IPS DF 6.9 (cell line): ENCODE measurements at regions not wholly inside any gene's neighbourhood (a gene's known extent, or its start where the extent isn't known, plus 50 kb on each side); places are given as distances from the start of the nearest gene placed in this dataset.

Experiments
- DNase-seq: peaks from one replicate; pipeline ENCODE4 v3.0.0-alpha.2; 2013; ENCODE audit warnings: low read depth, low spot score
- H3K27ac ChIP-seq: one replicate; pipeline ENCODE4 v1.5.1; 2013; ENCODE audit warnings: low read length, control low read depth
- H3K27me3 ChIP-seq: 2 replicates; pipeline ENCODE4 v1.6.1; 2013; ENCODE audit warnings: mild to moderate bottlenecking, low read length; ENCODE audit not compliant: control insufficient read depth, insufficient read depth
- H3K36me3 ChIP-seq: 2 replicates; pipeline ENCODE4 v1.6.1; 2013; ENCODE audit warnings: low read length; ENCODE audit not compliant: control insufficient read depth, insufficient read depth
- H3K4me1 ChIP-seq: 2 replicates; pipeline ENCODE4 v1.6.1; 2013; ENCODE audit warnings: low read length; ENCODE audit not compliant: control insufficient read depth, insufficient read depth
- H3K4me3 ChIP-seq: 2 replicates; pipeline ENCODE4 v1.5.1; 2013; ENCODE audit warnings: mild to moderate bottlenecking, low read length
- H3K9me3 ChIP-seq: 2 replicates; pipeline ENCODE4 v1.6.1; 2013; ENCODE audit warnings: low read length, inconsistent platforms; ENCODE audit not compliant: control insufficient read depth, insufficient read depth
- WGBS: extraction: QIAGEN DNeasy Blood & Tissue Kit; methylation state at CpG from one replicate; pipeline ENCODE4 v1.1.7; 2013; ENCODE audit warnings: mixed read lengths, missing lambda C conversion rate; ENCODE audit not compliant: insufficient read length, insufficient coverage; 5-methylcytosine and 5-hydroxymethylcytosine counted together

- DNase-seq: no peak
- H3K9me3 ChIP-seq: peaks cover 25% of the 10 kb centered on the region
- H3K27ac ChIP-seq: no peak overlapping the region
- H3K4me1 ChIP-seq: no peaks in the 10 kb centered on the region
- WGBS: no CpG with 5 or more reads among the region's 4 CpGs
- no peak overlapping the region for H3K4me3 ChIP-seq
- H3K36me3 ChIP-seq: no peaks in the 10 kb centered on the region
- no peaks in the 10 kb centered on the region for H3K27me3 ChIP-seq
Observed at GRCh38 chr1:4397196-4397595, 257.2 kb upstream of the AJAP1 start.

GRCh38 chr1:4402032-4402431 lies 252.4 kb upstream of the AJAP1 start:
- no peak overlapping the region for H3K27ac ChIP-seq
- peaks cover 39% of the 10 kb centered on the region for H3K9me3 ChIP-seq
- WGBS: no CpG with 5 or more reads among the region's 1 CpG
- H3K4me3 ChIP-seq: no peak overlapping the region
- DNase-seq: no peak
- no peaks in the 10 kb centered on the region for H3K4me1 ChIP-seq
- no peaks in the 10 kb centered on the region for H3K27me3 ChIP-seq
- no peaks in the 10 kb centered on the region for H3K36me3 ChIP-seq

GRCh38 chr1:4404854-4405590 lies 249.4 kb upstream of the AJAP1 start:
- no peaks in the 10 kb centered on the region for H3K27me3 ChIP-seq
- WGBS: no CpG with 5 or more reads among the region's 12 CpGs

GRCh38 chr1:4407851-4408250 lies 246.6 kb upstream of the AJAP1 start:
- no peak overlapping the region for H3K4me3 ChIP-seq
- no peaks in the 10 kb centered on the region for H3K36me3 ChIP-seq
- H3K9me3 ChIP-seq: peaks cover 31% of the 10 kb centered on the region
- H3K27ac ChIP-seq: no peak overlapping the region
- no CpG with 5 or more reads among the region's 16 CpGs for WGBS
- DNase-seq: no peak
- no peaks in the 10 kb centered on the region for H3K27me3 ChIP-seq
- no peaks in the 10 kb centered on the region for H3K4me1 ChIP-seq

More at GRCh38 chr1:4404854-4405590, 249.4 kb upstream of the AJAP1 start:
- Histone ChIP-seq H3K4me1 (no peaks in the 10 kb centered on the region), H3K4me3 (no peak overlapping the region), H3K9me3 (peaks cover 40% of the 10 kb centered on the region), H3K36me3 (no peaks in the 10 kb centered on the region), H3K27ac (no peak overlapping the region)
- DNase-seq: no peak

GRCh38 chr1:4408380-4408779 lies 246.0 kb upstream of the AJAP1 start:
- no peak overlapping the region for H3K27ac ChIP-seq
- H3K9me3 ChIP-seq: peaks cover 31% of the 10 kb centered on the region
- no peaks in the 10 kb centered on the region for H3K4me1 ChIP-seq
- no CpG with 5 or more reads among the region's 4 CpGs for WGBS
- H3K27me3 ChIP-seq: no peaks in the 10 kb centered on the region
- no peak overlapping the region for H3K4me3 ChIP-seq
- no peak for DNase-seq
- H3K36me3 ChIP-seq: no peaks in the 10 kb centered on the region

GRCh38 chr1:4411862-4412261 lies 242.5 kb upstream of the AJAP1 start:
- H3K27ac ChIP-seq: no peak overlapping the region
- no peak for DNase-seq
- no peak overlapping the region for H3K4me3 ChIP-seq
- H3K4me1 ChIP-seq: no peaks in the 10 kb centered on the region
- no peaks in the 10 kb centered on the region for H3K27me3 ChIP-seq
- H3K36me3 ChIP-seq: no peaks in the 10 kb centered on the region
- H3K9me3 ChIP-seq: peaks cover 20% of the 10 kb centered on the region
- no CpG with 5 or more reads among the region's 15 CpGs for WGBS

- no peak for DNase-seq
- H3K36me3 ChIP-seq: no peaks in the 10 kb centered on the region
- H3K9me3 ChIP-seq: peaks cover 9% of the 10 kb centered on the region
- no peak overlapping the region for H3K4me3 ChIP-seq
- WGBS: no CpG with 5 or more reads among the region's 5 CpGs
- no peaks in the 10 kb centered on the region for H3K27me3 ChIP-seq
- no peaks in the 10 kb centered on the region for H3K4me1 ChIP-seq
- H3K27ac ChIP-seq: no peak overlapping the region
Observed at GRCh38 chr1:4415476-4415875, 238.9 kb upstream of the AJAP1 start.

GRCh38 chr1:4416189-4416588 lies 238.2 kb upstream of the AJAP1 start:
- WGBS: no CpG with 5 or more reads among the region's 5 CpGs
- Histone ChIP-seq H3K9me3 (peaks cover 9% of the 10 kb centered on the region), H3K4me3 (no peak overlapping the region), H3K36me3 (no peaks in the 10 kb centered on the region), H3K27me3 (no peaks in the 10 kb centered on the region), H3K27ac (no peak overlapping the region), H3K4me1 (no peaks in the 10 kb centered on the region)
- no peak for DNase-seq

- Histone ChIP-seq H3K27ac (no peak overlapping the region), H3K9me3 (peaks cover 10% of the 10 kb centered on the region), H3K4me3 (no peak overlapping the region), H3K4me1 (no peaks in the 10 kb centered on the region), H3K36me3 (peaks cover 1% of the 10 kb centered on the region; the same call in 1 of the 2 replicates), H3K27me3 (no peaks in the 10 kb centered on the region)
- no CpG with 5 or more reads among the region's 7 CpGs for WGBS
- DNase-seq: no peak
Observed at GRCh38 chr1:4418021-4418420, 236.4 kb upstream of the AJAP1 start.

DNA sequence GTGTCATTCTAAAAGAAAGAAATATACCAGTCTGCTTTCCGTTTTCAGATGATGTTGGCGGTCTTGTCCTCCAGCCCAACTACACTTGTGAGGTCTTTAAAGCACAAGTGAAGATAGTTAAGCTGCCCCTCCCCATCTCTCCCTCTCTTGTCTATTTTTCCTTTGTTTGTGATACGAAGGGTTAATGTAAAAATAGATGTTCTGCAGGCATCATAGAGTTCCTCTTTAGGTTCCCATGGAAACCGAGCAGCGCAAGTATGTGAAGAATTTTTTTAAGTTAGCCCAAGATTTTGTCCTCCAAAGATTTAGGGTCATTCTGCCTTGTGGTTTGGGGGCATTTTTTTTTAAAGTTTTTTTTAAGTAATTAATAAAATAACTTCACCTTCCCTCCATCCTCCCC lies 232.4 kb upstream of the AJAP1 start:
- Histone ChIP-seq H3K4me1 (no peaks in the 10 kb centered on the region), H3K36me3 (peaks cover 3% of the 10 kb centered on the region; the same call in 1 of the 2 replicates), H3K27me3 (no peaks in the 10 kb centered on the region), H3K4me3 (no peak overlapping the region), H3K9me3 (peaks cover 18% of the 10 kb centered on the region), H3K27ac (no peak overlapping the region)
- WGBS: no CpG with 5 or more reads among the region's 5 CpGs
- no peak for DNase-seq
